H9 (cell line): ENCODE measurements at regions not wholly inside any gene's neighbourhood (a gene's known extent, or its start where the extent isn't known, plus 50 kb on each side); places are given as distances from the start of the nearest gene placed in this dataset.
A peak's percentile ranks its signal among the peaks of the same experiment; 100 is the strongest.
"Not testable (repeated sequence)": the region's sequence is repeated elsewhere in the genome, so short reads cannot be mapped to it uniquely, and the experiment has no call there.

Experiments
- DNase-seq: peaks from one replicate; pipeline ENCODE4 v3.0.0-alpha.2; 2017
- H2AFZ ChIP-seq: one replicate; pipeline ENCODE4 v1.6.1; 2013; ENCODE audit warnings: mild to moderate bottlenecking, low read length, control low read depth, moderate library complexity
- H2AK5ac ChIP-seq: 2 replicates; pipeline ENCODE4 v1.6.1; 2013; ENCODE audit warnings: low read length, control low read depth, mixed read lengths; ENCODE audit not compliant: insufficient read length
- H2BK120ac ChIP-seq: one replicate; pipeline ENCODE4 v1.6.1; 2013; ENCODE audit warnings: low read depth, mild to moderate bottlenecking, low read length, control low read depth, inconsistent platforms; ENCODE audit not compliant: poor library complexity, severe bottlenecking
- H2BK12ac ChIP-seq: 2 replicates; pipeline ENCODE4 v1.6.1; 2013; ENCODE audit warnings: low read length, control low read depth, mixed read lengths, low read depth; ENCODE audit not compliant: insufficient read length
- H2BK15ac ChIP-seq: 2 replicates; pipeline ENCODE4 v1.6.1; 2013; ENCODE audit warnings: low read depth, low read length, control low read depth
- H2BK20ac ChIP-seq: one replicate; pipeline ENCODE4 v1.6.1; 2013; ENCODE audit warnings: low read depth, mild to moderate bottlenecking, low read length, control low read depth, inconsistent platforms; ENCODE audit not compliant: poor library complexity, severe bottlenecking
- H2BK5ac ChIP-seq: 2 replicates; pipeline ENCODE4 v1.6.1; 2013; ENCODE audit warnings: low read length, control low read depth, mixed read lengths; ENCODE audit not compliant: insufficient read length
- H3K14ac ChIP-seq: 2 replicates; pipeline ENCODE4 v1.6.1; 2013; ENCODE audit warnings: low read length, control low read depth; ENCODE audit not compliant: insufficient read depth
- H3K18ac ChIP-seq: 2 replicates; pipeline ENCODE4 v1.6.1; 2013; ENCODE audit warnings: low read depth, mild to moderate bottlenecking, mixed read lengths, low read length, control low read depth; ENCODE audit not compliant: insufficient read length
- H3K23ac ChIP-seq: 2 replicates; pipeline ENCODE4 v1.6.1; 2013; ENCODE audit warnings: low read length, control low read depth, mixed read lengths, low read depth; ENCODE audit not compliant: insufficient read length
- H3K23me2 ChIP-seq: 2 replicates; pipeline ENCODE4 v1.6.1; 2013; ENCODE audit warnings: low read depth, mild to moderate bottlenecking, mixed read lengths, low read length, control low read depth; ENCODE audit not compliant: insufficient read length, poor library complexity, severe bottlenecking
- H3K27ac ChIP-seq: 2 replicates; pipeline ENCODE4 v1.5.1; 2013; ENCODE audit warnings: low read length, control low read depth, mixed read lengths, low read depth; ENCODE audit not compliant: insufficient read length
- H3K27me3 ChIP-seq: 2 replicates; pipeline ENCODE4 v1.6.1; 2013; ENCODE audit warnings: low read length, control low read depth, inconsistent platforms; ENCODE audit not compliant: insufficient read depth
- H3K4ac ChIP-seq: 2 replicates; pipeline ENCODE4 v1.6.1; 2013; ENCODE audit warnings: low read depth, mild to moderate bottlenecking, control low read depth, inconsistent platforms, low read length, moderate library complexity
- H3K4me1 ChIP-seq: 2 replicates; pipeline ENCODE4 v1.6.1; 2013; ENCODE audit warnings: low read length, control low read depth, inconsistent platforms; ENCODE audit not compliant: insufficient read depth
- H3K4me2 ChIP-seq: 2 replicates; pipeline ENCODE4 v1.6.1; 2013; ENCODE audit warnings: low read length, control low read depth, mixed read lengths; ENCODE audit not compliant: insufficient read length, insufficient read depth
- H3K56ac ChIP-seq: 2 replicates; pipeline ENCODE4 v1.6.1; 2013; ENCODE audit warnings: low read depth, mild to moderate bottlenecking, mixed read lengths, low read length, control low read depth; ENCODE audit not compliant: insufficient read length
- H3K79me1 ChIP-seq: 2 replicates; pipeline ENCODE4 v1.6.1; 2013; ENCODE audit warnings: low read depth, mild to moderate bottlenecking, moderate library complexity, low read length, control low read depth, inconsistent platforms; ENCODE audit not compliant: insufficient read depth, poor library complexity, severe bottlenecking
- H3K79me2 ChIP-seq: 2 replicates; pipeline ENCODE4 v1.6.1; 2013; ENCODE audit warnings: low read length, control low read depth, inconsistent platforms; ENCODE audit not compliant: insufficient read depth
- H3K9ac ChIP-seq: 2 replicates; pipeline ENCODE4 v1.6.1; 2013; ENCODE audit warnings: low read length, control low read depth, mixed read lengths; ENCODE audit not compliant: insufficient read length; ENCODE audit errors: extremely low read depth
- H3K9me3 ChIP-seq: one replicate; pipeline ENCODE4 v1.6.1; 2013; ENCODE audit warnings: low read depth, low read length, inconsistent platforms; ENCODE audit not compliant: control insufficient read depth
- H3T11ph ChIP-seq: one replicate; pipeline ENCODE4 v1.6.1; 2013; ENCODE audit warnings: mild to moderate bottlenecking, low read length, control low read depth, inconsistent platforms
- H4K20me1 ChIP-seq: one replicate; pipeline ENCODE4 v1.6.1; 2013; ENCODE audit not compliant: control insufficient read depth, insufficient read length, insufficient read depth
- H4K5ac ChIP-seq: 2 replicates; pipeline ENCODE4 v1.6.1; 2013; ENCODE audit warnings: low read depth, mild to moderate bottlenecking, mixed read lengths, low read length, control low read depth; ENCODE audit not compliant: insufficient read length
- H4K8ac ChIP-seq: replicated peaks from 2 replicates; pipeline ENCODE4 v1.6.1; 2013; ENCODE audit warnings: low read length, control low read depth, mixed read lengths, low read depth; ENCODE audit not compliant: insufficient read length
- H4K91ac ChIP-seq: 2 replicates; pipeline ENCODE4 v1.6.1; 2013; ENCODE audit warnings: low read depth, mild to moderate bottlenecking, moderate library complexity, mixed read lengths, low read length, control low read depth; ENCODE audit not compliant: insufficient read length
- H3K27ac Mint-ChIP-seq, 3 experiments: 2 replicates in 2 of 3; 3 replicates in 1 of 3; pipeline ENCODE4 v1.8.0; 2020 to 2021; ENCODE audit warnings: mixed read lengths in 3 of 3, mild to moderate bottlenecking in 1 of 3, moderate library complexity in 1 of 3
- H3K27me3 Mint-ChIP-seq: 2 replicates; pipeline ENCODE4 v1.8.0; 2021; ENCODE audit warnings: low read depth, mild to moderate bottlenecking, moderate library complexity, mixed read lengths
- H3K36me3 Mint-ChIP-seq, 3 experiments: 2 replicates in 2 of 3; 3 replicates in 1 of 3; pipeline ENCODE4 v1.8.0; 2020 to 2021; ENCODE audit warnings: low read depth in 3 of 3, mixed read lengths in 3 of 3; ENCODE audit not compliant: insufficient read depth in 1 of 3
- H3K4me1 Mint-ChIP-seq, 2 experiments: 2 replicates each; pipeline ENCODE4 v1.8.0; 2020; ENCODE audit warnings: mixed read lengths in 2 of 2
- H3K4me3 Mint-ChIP-seq, 2 experiments: 2 replicates in 1 of 2; 3 replicates in 1 of 2; pipeline ENCODE4 v1.8.0; 2020 to 2021; ENCODE audit warnings: mild to moderate bottlenecking in 2 of 2, mixed read lengths in 2 of 2, moderate library complexity in 1 of 2
- H3K9me3 Mint-ChIP-seq, 2 experiments: 2 replicates in 1 of 2; 3 replicates in 1 of 2; pipeline ENCODE4 v1.8.0; 2020; ENCODE audit warnings: mild to moderate bottlenecking in 2 of 2, mixed read lengths in 2 of 2, moderate library complexity in 1 of 2
- CTCF ChIP-seq: fragments of 200-600 bp; sonication (generic); conservative IDR thresholded peaks from 3 replicates; pipeline ENCODE4 v1.8.0; 2021; ENCODE audit warnings: antibody characterized with exemption, mild to moderate bottlenecking
- WGBS: extraction: QIAGEN DNeasy Blood & Tissue Kit; methylation state at CpG from one replicate; pipeline ENCODE4 v1.1.7; 2013; ENCODE audit warnings: missing lambda C conversion rate, low lambda C conversion rate, mixed read lengths; ENCODE audit not compliant: insufficient read length; ENCODE audit errors: extremely low coverage; 5-methylcytosine and 5-hydroxymethylcytosine counted together

- H3K27ac Mint-ChIP-seq, result peak overlapping the region; percentile 87 to 98 (median 97)
- H3K27me3 Mint-ChIP-seq, result peaks cover 19% of the 10 kb centered on the region
- no peak overlapping the region for H3K9ac ChIP-seq
- H3K4me1 Mint-ChIP-seq, result peaks cover 81 to 92% of the 10 kb centered on the region in 2 experiments
- no peak overlapping the region for H4K91ac ChIP-seq
- H2BK120ac ChIP-seq, result no peak overlapping the region
- no peak overlapping the region for H2BK20ac ChIP-seq
- H3K27ac ChIP-seq, result peak overlapping the region; percentile 91
- no peak overlapping the region for H2BK15ac ChIP-seq
- H3K9me3 Mint-ChIP-seq, result peaks cover 0 to 2% of the 10 kb centered on the region in 2 experiments; a peak in 2 of 5 replicates
- no peak overlapping the region for H3K4ac ChIP-seq
- H2AK5ac ChIP-seq, result no peak overlapping the region
- H3K27me3 ChIP-seq, result no peaks in the 10 kb centered on the region
- H3K18ac ChIP-seq, result no peak overlapping the region
- no peak overlapping the region for H2BK5ac ChIP-seq
- no peak overlapping the region for H3K56ac ChIP-seq
- no peak overlapping the region for H4K8ac ChIP-seq
- TF ChIP-seq CTCF, result no peak
- DNase-seq, result peak; percentile 93
- H3K79me1 ChIP-seq, result no peaks in the 10 kb centered on the region
- peak overlapping the region; percentile 50 to 73 for H3K4me3 Mint-ChIP-seq
- peaks cover 3% of the 10 kb centered on the region for H3K23me2 ChIP-seq
- peaks cover 0 to 6% (median 3%) of the 10 kb centered on the region in 3 experiments; a peak in 4 of 7 replicates for H3K36me3 Mint-ChIP-seq
- no peaks in the 10 kb centered on the region for H4K20me1 ChIP-seq
- WGBS, result no CpG with 5 or more reads among the region's 7 CpGs
- no peak overlapping the region for H3K14ac ChIP-seq
- H3K79me2 ChIP-seq, result no peaks in the 10 kb centered on the region
- H3K9me3 ChIP-seq, result no peaks in the 10 kb centered on the region
- H2BK12ac ChIP-seq, result no peak overlapping the region
- peak overlapping the region; percentile 72 for H3K4me2 ChIP-seq
- H3T11ph ChIP-seq, result no peak overlapping the region
- H3K4me1 ChIP-seq, result peaks cover 22% of the 10 kb centered on the region
- no peak overlapping the region for H2AFZ ChIP-seq
- H3K23ac ChIP-seq, result no peak overlapping the region
- H4K5ac ChIP-seq, result no peak overlapping the region
Measured at GRCh38 chr15:88998980-88999713, 86.0 kb upstream of the MFGE8 start.

DNA sequence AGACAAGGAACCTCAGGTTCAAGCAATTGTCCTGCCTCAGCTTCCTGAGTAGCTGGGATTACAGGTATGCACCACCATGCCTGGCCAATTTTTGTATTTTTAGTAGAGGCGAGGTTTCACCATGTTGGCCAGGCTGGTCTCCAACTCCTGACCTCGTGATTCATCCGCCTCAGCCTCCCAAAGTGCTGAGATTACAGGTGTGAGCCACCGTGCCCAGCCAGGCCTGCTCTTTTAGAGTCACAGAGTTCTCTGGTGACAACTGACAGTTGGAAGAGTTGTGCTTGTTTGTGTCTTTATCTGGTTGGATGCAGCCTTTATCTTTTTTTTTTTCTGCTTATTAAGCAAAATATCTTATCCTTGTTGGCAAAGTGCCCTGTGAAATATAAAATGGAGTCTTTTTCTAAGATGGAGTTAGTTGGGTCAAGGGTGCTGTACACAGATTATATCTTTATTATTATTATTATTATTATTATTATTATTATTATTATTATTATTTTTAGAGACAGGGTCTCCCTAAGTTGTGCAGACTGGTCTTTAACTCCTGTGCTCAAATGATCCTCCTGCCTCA is 86.5 kb upstream of the ABHD2 start:
- 0 out of 5 replicates have a peak overlapping the region, but pooled peaks of 1 of the 2 experiments have one; percentile 11 for H3K4me3 Mint-ChIP-seq
- not testable (repeated sequence) for H3K23ac ChIP-seq, H2BK120ac ChIP-seq, H3K9me3 ChIP-seq, H3K56ac ChIP-seq, H3K79me2 ChIP-seq, H3K14ac ChIP-seq, H2BK12ac ChIP-seq, H3K79me1 ChIP-seq, H3K23me2 ChIP-seq, H2AFZ ChIP-seq, H2BK5ac ChIP-seq, H2AK5ac ChIP-seq, H2BK15ac ChIP-seq, H3K9me3 Mint-ChIP-seq, DNase-seq, H3K18ac ChIP-seq, H3K27me3 ChIP-seq, H4K91ac ChIP-seq, H4K20me1 ChIP-seq, H2BK20ac ChIP-seq, H3K36me3 Mint-ChIP-seq, H4K8ac ChIP-seq, H3K4ac ChIP-seq, H3K27ac ChIP-seq, H3K4me2 ChIP-seq, H4K5ac ChIP-seq, H3K9ac ChIP-seq, H3T11ph ChIP-seq
- H3K4me1 ChIP-seq, result peaks cover 14% of the 10 kb centered on the region
- H3K27me3 Mint-ChIP-seq, result peaks cover 19% of the 10 kb centered on the region
- peaks cover 73 to 82% of the 10 kb centered on the region in 2 experiments for H3K4me1 Mint-ChIP-seq
- H3K27ac Mint-ChIP-seq, result peak overlapping the region; percentile 58 to 89 (median 75); a peak in 5 of 7 replicates
- no CpG with 5 or more reads among the region's 4 CpGs for WGBS
